ENCODE measurements at regions not wholly inside any gene's neighbourhood (a gene's known extent, or its start where the extent isn't known, plus 50 kb on each side); places are given as distances from the start of the nearest gene placed in this dataset.

- no peak overlapping the region for H3K27ac ChIP-seq (ENCODE audit: insufficient read depth, low read depth, low read length)
- H3K4me1 ChIP-seq (ENCODE audit: control insufficient read depth, extremely low read depth, insufficient read depth, low read length): no peaks in the 10 kb centered on the region
- TF ChIP-seq MYC (IDR thresholded peaks at IDR 0.05; ENCODE audit: low read depth, low read length): no peak
- TF ChIP-seq POLR2A (IDR thresholded peaks at IDR 0.05; ENCODE audit: low read depth, low read length): no peak
- TF ChIP-seq MAX (IDR thresholded peaks at IDR 0.05; ENCODE audit: insufficient read depth, insufficient read length): no peak
- no peak for TF ChIP-seq JUN (IDR thresholded peaks at IDR 0.05; ENCODE audit: borderline replicate concordance, insufficient read depth, insufficient read length, low read depth)
- TF ChIP-seq, protein P1, sequence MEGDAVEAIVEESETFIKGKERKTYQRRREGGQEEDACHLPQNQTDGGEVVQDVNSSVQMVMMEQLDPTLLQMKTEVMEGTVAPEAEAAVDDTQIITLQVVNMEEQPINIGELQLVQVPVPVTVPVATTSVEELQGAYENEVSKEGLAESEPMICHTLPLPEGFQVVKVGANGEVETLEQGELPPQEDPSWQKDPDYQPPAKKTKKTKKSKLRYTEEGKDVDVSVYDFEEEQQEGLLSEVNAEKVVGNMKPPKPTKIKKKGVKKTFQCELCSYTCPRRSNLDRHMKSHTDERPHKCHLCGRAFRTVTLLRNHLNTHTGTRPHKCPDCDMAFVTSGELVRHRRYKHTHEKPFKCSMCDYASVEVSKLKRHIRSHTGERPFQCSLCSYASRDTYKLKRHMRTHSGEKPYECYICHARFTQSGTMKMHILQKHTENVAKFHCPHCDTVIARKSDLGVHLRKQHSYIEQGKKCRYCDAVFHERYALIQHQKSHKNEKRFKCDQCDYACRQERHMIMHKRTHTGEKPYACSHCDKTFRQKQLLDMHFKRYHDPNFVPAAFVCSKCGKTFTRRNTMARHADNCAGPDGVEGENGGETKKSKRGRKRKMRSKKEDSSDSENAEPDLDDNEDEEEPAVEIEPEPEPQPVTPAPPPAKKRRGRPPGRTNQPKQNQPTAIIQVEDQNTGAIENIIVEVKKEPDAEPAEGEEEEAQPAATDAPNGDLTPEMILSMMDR (IDR thresholded peaks at IDR 0.05; ENCODE audit: extremely low read depth in 1 of 2, insufficient read depth in 1 of 2, low read depth in 1 of 2, low read length in 2 of 2): no peak
- TF ChIP-seq POLR2AphosphoS5 (IDR thresholded peaks at IDR 0.05; ENCODE audit: insufficient read depth, low read depth, low read length): no peak
- TF ChIP-seq EZH2 (IDR thresholded peaks at IDR 0.05; ENCODE audit: borderline replicate concordance, low read depth, low read length, severe bottlenecking): no peak
- no peak for TF ChIP-seq GATA2 (IDR thresholded peaks at IDR 0.05; ENCODE audit: insufficient read depth, insufficient read length, low read depth, low read length)
- no peak for TF ChIP-seq FOS (IDR thresholded peaks at IDR 0.05; ENCODE audit: borderline replicate concordance, insufficient read depth, low read length)
- FAIRE-seq (no peak), DNase-seq (ENCODE audit: low read depth, low spot score) (no peak)
- ChIA-PET POLR2A (no interaction called here), CTCF (no interaction called here)
- dilution Hi-C loops (cut with MboI; ENCODE audit: extremely low pct_ligation_motif_present, low sequenced_read_pairs) (no loop called here), intact Hi-C loops (cut with micrococcal nuclease) (no loop called here)
- H3K9me1 ChIP-seq (replicated peaks; ENCODE audit: control insufficient read depth, extremely low read depth, insufficient read depth, low read length): no peaks in the 10 kb centered on the region
- H2AFZ ChIP-seq (ENCODE audit: low read depth, low read length): no peak overlapping the region
- H3K4me2 ChIP-seq (ENCODE audit: insufficient read depth, low read length): no peak overlapping the region
- H4K20me1 ChIP-seq (replicated peaks; ENCODE audit: control insufficient read depth, extremely low read depth, insufficient read depth, low read length): no peaks in the 10 kb centered on the region
- no peaks in the 10 kb centered on the region for H3K79me2 ChIP-seq (ENCODE audit: control insufficient read depth, insufficient read depth, low read length)
- H3K9me3 ChIP-seq (replicated peaks; ENCODE audit: control insufficient read depth, insufficient read depth, low read length): no peaks in the 10 kb centered on the region
- H3K27me3 ChIP-seq (ENCODE audit: control insufficient read depth in 2 of 2, insufficient read depth in 2 of 2, low read length in 2 of 2): no peaks in the 10 kb centered on the region
- no peaks in the 10 kb centered on the region for H3K36me3 ChIP-seq (ENCODE audit: control insufficient read depth in 2 of 2, extremely low read depth in 1 of 2, insufficient read depth in 2 of 2, low read length in 2 of 2)
- no peak overlapping the region for H3K9ac ChIP-seq (replicated peaks; ENCODE audit: extremely low read depth, insufficient read depth, low read length)
- BruUV-seq (replicated peaks): no TSS peak
- no peak overlapping the region for H3K4me3 ChIP-seq (replicated peaks in 1 of 3; ENCODE audit: insufficient read depth in 1 of 3, low read depth in 1 of 3, low read length in 3 of 3)
Observed at GRCh38 chr1:95304803-95305202, 70.8 kb downstream of the RWDD3 start.

Measured in endothelial cell of umbilical vein (primary cell).